ENCODE measurements at regions not wholly inside any gene's neighbourhood (a gene's known extent, or its start where the extent isn't known, plus 50 kb on each side); places are given as distances from the start of the nearest gene placed in this dataset.
A peak's percentile ranks its signal among the peaks of the same experiment; 100 is the strongest.

DNA sequence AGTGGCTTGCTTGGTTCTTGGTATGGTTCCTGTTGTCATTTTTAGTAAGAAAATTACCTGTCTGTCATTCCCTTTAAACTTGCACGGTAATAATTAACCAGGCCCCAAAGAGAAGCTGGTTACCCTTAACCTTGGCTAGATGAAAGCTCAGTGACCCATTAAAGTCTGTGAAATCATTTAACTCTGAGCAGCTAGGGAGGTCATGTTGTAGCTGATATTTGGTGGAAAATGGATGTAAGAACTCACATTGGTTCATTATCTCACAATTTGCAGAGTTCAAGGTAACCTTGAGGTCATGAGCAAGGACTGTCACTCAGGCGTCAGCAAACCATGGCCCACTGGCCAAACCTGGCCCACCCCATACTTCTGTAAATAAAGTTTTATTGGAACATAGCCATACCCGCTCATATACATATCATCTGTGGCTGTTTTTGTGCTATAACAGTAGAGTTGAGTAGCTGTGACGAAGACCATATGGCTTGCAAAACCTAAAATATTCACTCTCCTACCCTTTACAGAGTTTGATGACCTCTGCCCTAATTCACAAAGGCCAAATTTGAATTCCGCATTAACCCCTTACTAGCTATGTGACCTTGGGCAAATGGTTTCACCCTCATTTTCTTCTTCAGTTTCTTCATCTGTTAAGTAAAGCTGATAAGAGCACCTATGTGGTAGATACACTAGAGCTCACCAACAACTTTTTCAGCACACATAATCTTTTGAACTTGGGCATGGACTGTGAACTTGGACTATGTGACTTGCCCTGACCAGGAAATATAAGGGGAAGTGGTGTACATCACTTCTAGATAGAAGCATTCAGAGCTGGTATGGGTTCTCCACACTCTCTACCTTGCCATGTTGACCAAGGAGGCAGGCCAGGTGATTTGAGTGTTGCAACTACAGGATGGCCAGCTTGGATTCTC, 61.5 kb upstream of the CPEB4 start (continued):
- TF ChIP-seq FOXP4 (CRISPR knock-in tag; IDR thresholded peaks at IDR 0.05) (peak; percentile 77), STAG1 (CRISPR knock-in tag; IDR thresholded peaks at IDR 0.05) (no peak), BORCS8-MEF2B (CRISPR knock-in tag; IDR thresholded peaks at IDR 0.05) (no peak), CENPX (CRISPR knock-in tag; IDR thresholded peaks at IDR 0.05) (no peak), GLI4 (CRISPR knock-in tag; IDR thresholded peaks at IDR 0.05; ENCODE audit: borderline replicate concordance) (no peak), ZFP37 (CRISPR knock-in tag; IDR thresholded peaks at IDR 0.05; ENCODE audit: borderline replicate concordance) (no peak), FIP1L1 (IDR thresholded peaks at IDR 0.05; ENCODE audit: borderline replicate concordance, insufficient read depth, low read depth, low read length) (no peak), ZNF225 (CRISPR knock-in tag; IDR thresholded peaks at IDR 0.05) (no peak), AGO2 (optimal IDR thresholded peaks at IDR 0.05; ENCODE audit: low read depth, low read length) (no peak), POLR2G (IDR thresholded peaks at IDR 0.05; ENCODE audit: low read depth, low read length) (no peak), ZNF615 (CRISPR knock-in tag; IDR thresholded peaks at IDR 0.05; ENCODE audit: borderline replicate concordance) (no peak), ZMYM3 (CRISPR knock-in tag; IDR thresholded peaks at IDR 0.05) (peak; percentile 35; the same call in 1 of the 2 replicates), JARID2 (CRISPR knock-in tag; IDR thresholded peaks at IDR 0.05; ENCODE audit: insufficient replicate concordance) (no peak), ZNF646 (CRISPR knock-in tag; IDR thresholded peaks at IDR 0.05) (no peak)
- TF ChIP-seq, protein P1, sequence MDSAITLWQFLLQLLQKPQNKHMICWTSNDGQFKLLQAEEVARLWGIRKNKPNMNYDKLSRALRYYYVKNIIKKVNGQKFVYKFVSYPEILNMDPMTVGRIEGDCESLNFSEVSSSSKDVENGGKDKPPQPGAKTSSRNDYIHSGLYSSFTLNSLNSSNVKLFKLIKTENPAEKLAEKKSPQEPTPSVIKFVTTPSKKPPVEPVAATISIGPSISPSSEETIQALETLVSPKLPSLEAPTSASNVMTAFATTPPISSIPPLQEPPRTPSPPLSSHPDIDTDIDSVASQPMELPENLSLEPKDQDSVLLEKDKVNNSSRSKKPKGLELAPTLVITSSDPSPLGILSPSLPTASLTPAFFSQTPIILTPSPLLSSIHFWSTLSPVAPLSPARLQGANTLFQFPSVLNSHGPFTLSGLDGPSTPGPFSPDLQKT (CRISPR knock-in tag; IDR thresholded peaks at IDR 0.05; ENCODE audit: borderline replicate concordance): no peak
- TF ChIP-seq, protein P2, sequence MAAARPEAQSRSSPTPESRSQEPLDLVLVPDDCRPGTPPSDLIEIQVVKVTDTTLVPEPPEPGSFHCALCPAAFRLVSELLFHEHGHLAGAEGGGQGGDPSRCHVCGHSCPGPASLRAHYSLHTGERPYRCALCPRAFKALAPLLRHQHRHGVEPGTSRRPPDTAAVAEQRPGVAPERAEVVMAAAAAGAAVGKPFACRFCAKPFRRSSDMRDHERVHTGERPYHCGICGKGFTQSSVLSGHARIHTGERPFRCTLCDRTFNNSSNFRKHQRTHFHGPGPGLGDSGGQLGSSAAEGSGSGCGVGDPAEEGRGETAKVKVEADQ (CRISPR knock-in tag; IDR thresholded peaks at IDR 0.05; ENCODE audit: borderline replicate concordance): no peak

Data from HepG2 (cell line).